Caco-2 (cell line): ENCODE measurements at regions not wholly inside any gene's neighbourhood (a gene's known extent, or its start where the extent isn't known, plus 50 kb on each side); places are given as distances from the start of the nearest gene placed in this dataset.

ENCODE experiments used
- BruUV-seq: library from RNA; stranded (reverse); fragments of 400-500 nt; replicated peaks from 2 replicates; lab custom pipeline; 2021; lab: Mats Ljungman, UMichigan
- CTCF ChIA-PET: fragments of 300-600 bp; sonication (Branson Sonifier 250); formaldehyde crosslinking; loops from one replicate; lab custom pipeline; 2022; ENCODE audit warnings: antibody characterized with exemption; lab: Charles Lee
- POLR2A ChIA-PET: fragments of 300-600 bp; sonication (Branson Sonifier 250); formaldehyde crosslinking; loops from one replicate; lab custom pipeline; 2022; ENCODE audit warnings: antibody characterized with exemption; lab: Charles Lee
- DNase-seq, 2 experiments: peaks; one replicate each; pipeline versions ENCODE4 v3.0.0 to v3.0.0-alpha.2; 2020 to 2022
- H3K27me3 ChIP-seq: replicated peaks from 2 replicates; pipeline ENCODE4 v1.6.0; 2011; ENCODE audit warnings: low read length; ENCODE audit not compliant: control insufficient read depth, insufficient read depth
- H3K36me3 ChIP-seq: 2 replicates; pipeline ENCODE4 v1.5.1; 2011; ENCODE audit warnings: low read length; ENCODE audit not compliant: control insufficient read depth, insufficient read depth
- H3K4me1 ChIP-seq: fragments of 250-450 bp; sonication (Bioruptor Pico); 2 replicates; pipeline ENCODE4 v1.5.1; 2020; ENCODE audit warnings: mild to moderate bottlenecking
- H3K4me3 ChIP-seq: 2 replicates; pipeline ENCODE4 v1.5.1; 2011; ENCODE audit warnings: low read depth, mild to moderate bottlenecking, control low read depth, low read length
- H3K9me3 ChIP-seq: fragments of 250-450 bp; sonication (Bioruptor Pico); 2 replicates; pipeline ENCODE4 v1.5.1; 2020; ENCODE audit warnings: mild to moderate bottlenecking, moderate library complexity
- H3K27ac Mint-ChIP-seq: one replicate; pipeline ENCODE4 v1.8.0; 2022; ENCODE audit warnings: mixed read lengths; ENCODE audit not compliant: unreplicated experiment
- H3K27me3 Mint-ChIP-seq: one replicate; pipeline ENCODE4 v1.8.0; 2022; ENCODE audit warnings: mixed read lengths; ENCODE audit not compliant: insufficient read depth, unreplicated experiment
- H3K36me3 Mint-ChIP-seq: one replicate; pipeline ENCODE4 v1.8.0; 2022; ENCODE audit warnings: mild to moderate bottlenecking, mixed read lengths; ENCODE audit not compliant: insufficient read depth, unreplicated experiment
- H3K4me1 Mint-ChIP-seq: one replicate; pipeline ENCODE4 v1.8.0; 2022; ENCODE audit warnings: low read depth, mixed read lengths; ENCODE audit not compliant: unreplicated experiment
- H3K4me3 Mint-ChIP-seq: one replicate; pipeline ENCODE4 v1.8.0; 2022; ENCODE audit warnings: mild to moderate bottlenecking, moderate library complexity, mixed read lengths; ENCODE audit not compliant: unreplicated experiment
- H3K9me3 Mint-ChIP-seq: one replicate; pipeline ENCODE4 v1.8.0; 2022; ENCODE audit warnings: mixed read lengths; ENCODE audit not compliant: unreplicated experiment
- CTCF ChIP-seq, 2 experiments: fragments of 200-600 bp in 1 of 2; IDR thresholded peaks; 1 replicate in 1 of 2; 2 replicates in 1 of 2; pipeline versions ENCODE4 v1.5.1 to v1.8.0; 2011 to 2022; ENCODE audit warnings: antibody characterized with exemption in 1 of 2, control low read depth in 1 of 2, inconsistent platforms in 1 of 2, low read depth in 1 of 2, low read length in 1 of 2, mild to moderate bottlenecking in 1 of 2, moderate library complexity in 1 of 2; ENCODE audit not compliant: insufficient read depth in 1 of 2, severe bottlenecking in 1 of 2, unreplicated experiment in 1 of 2
- intact Hi-C: fragments of 100-400 bp; cut with micrococcal nuclease; formaldehyde crosslinking; loops from one replicate; pipeline ENCODE4 v1.10.0; 2022; ENCODE audit not compliant: unreplicated experiment

DNA sequence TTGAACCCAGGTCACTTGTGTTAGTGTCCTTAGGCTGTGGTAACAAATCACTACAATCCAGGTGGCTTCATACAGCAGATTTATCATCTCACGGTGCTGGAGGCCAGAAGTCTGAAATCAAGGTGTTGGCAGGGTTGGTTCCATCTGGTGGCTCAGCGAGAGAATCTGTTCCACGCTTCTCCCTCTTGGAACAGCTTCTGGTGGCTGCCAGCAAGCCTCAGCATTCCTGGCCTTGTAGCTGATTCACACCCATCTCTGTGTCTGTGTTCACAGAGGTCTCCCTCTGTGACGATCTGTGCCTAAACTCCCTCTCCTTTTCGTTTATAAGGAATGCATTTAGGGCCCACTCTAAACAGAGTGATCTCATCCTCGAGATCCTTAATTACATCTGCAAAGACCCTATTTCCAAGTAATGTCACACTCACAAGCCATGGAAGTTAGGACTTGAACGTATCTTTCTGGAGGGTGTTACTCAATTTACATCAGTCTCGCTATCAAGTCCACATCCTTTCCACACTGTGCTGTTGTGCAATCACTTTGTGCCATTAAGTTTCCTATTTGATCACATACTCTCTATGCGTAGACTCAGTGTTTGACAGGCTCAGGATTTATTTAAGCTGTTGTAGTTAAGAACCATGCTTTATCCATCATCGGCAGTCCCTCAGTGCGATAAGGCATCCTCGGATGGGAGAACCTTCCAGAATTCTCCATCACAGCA is 164.4 kb downstream of the SOCS6 start:
- intact Hi-C loops, result no loop called here
- CTCF ChIA-PET, result no interaction called here
- H3K9me3 Mint-ChIP-seq, result no peaks in the 10 kb centered on the region
- H3K27ac Mint-ChIP-seq, result no peak overlapping the region
- Histone ChIP-seq H3K9me3 (no peaks in the 10 kb centered on the region), H3K27me3 (no peaks in the 10 kb centered on the region), H3K4me1 (no peaks in the 10 kb centered on the region), H3K36me3 (no peaks in the 10 kb centered on the region), H3K4me3 (no peak overlapping the region)
- POLR2A ChIA-PET, result no interaction called here
- no peaks in the 10 kb centered on the region for H3K4me1 Mint-ChIP-seq
- no peaks in the 10 kb centered on the region for H3K27me3 Mint-ChIP-seq
- no peaks in the 10 kb centered on the region for H3K36me3 Mint-ChIP-seq
- no peak for DNase-seq
- H3K4me3 Mint-ChIP-seq, result no peak overlapping the region
- no peak for TF ChIP-seq CTCF (IDR thresholded peaks at IDR 0.05; ENCODE audit: insufficient read depth in 1 of 2, low read depth in 1 of 2, low read length in 1 of 2, severe bottlenecking in 1 of 2, unreplicated experiment in 1 of 2)
- no TSS peak for BruUV-seq

- no TSS peak for BruUV-seq
- H3K4me1 Mint-ChIP-seq, result no peaks in the 10 kb centered on the region
- no peaks in the 10 kb centered on the region for H3K9me3 Mint-ChIP-seq
- Histone ChIP-seq H3K4me1 (no peaks in the 10 kb centered on the region), H3K9me3 (no peaks in the 10 kb centered on the region), H3K27me3 (no peaks in the 10 kb centered on the region), H3K36me3 (no peaks in the 10 kb centered on the region), H3K4me3 (no peak overlapping the region)
- no peak overlapping the region for H3K4me3 Mint-ChIP-seq
- no peak for TF ChIP-seq CTCF (IDR thresholded peaks at IDR 0.05; ENCODE audit: insufficient read depth in 1 of 2, low read depth in 1 of 2, low read length in 1 of 2, severe bottlenecking in 1 of 2, unreplicated experiment in 1 of 2)
- no peaks in the 10 kb centered on the region for H3K36me3 Mint-ChIP-seq
- ChIA-PET CTCF (no interaction called here), POLR2A (no interaction called here)
- no peak overlapping the region for H3K27ac Mint-ChIP-seq
- H3K27me3 Mint-ChIP-seq, result no peaks in the 10 kb centered on the region
- intact Hi-C loops, result no loop called here
- no peak for DNase-seq
Measured at GRCh38 chr18:70452501-70452900, 163.7 kb downstream of the SOCS6 start.

GRCh38 chr18:70450426-70451253 is 161.8 kb downstream of the SOCS6 start:
- H3K4me1 Mint-ChIP-seq, result no peaks in the 10 kb centered on the region
- peak in 1 of 2 experiments; percentile 22 for TF ChIP-seq CTCF (IDR thresholded peaks at IDR 0.05; ENCODE audit: insufficient read depth in 1 of 2, low read depth in 1 of 2, low read length in 1 of 2, severe bottlenecking in 1 of 2, unreplicated experiment in 1 of 2)
- Histone ChIP-seq H3K9me3 (no peaks in the 10 kb centered on the region), H3K27me3 (no peaks in the 10 kb centered on the region), H3K36me3 (no peaks in the 10 kb centered on the region), H3K4me3 (no peak overlapping the region), H3K4me1 (no peaks in the 10 kb centered on the region)
- no peak overlapping the region for H3K4me3 Mint-ChIP-seq
- DNase-seq, result no peak
- H3K27ac Mint-ChIP-seq, result no peak overlapping the region
- H3K27me3 Mint-ChIP-seq, result no peaks in the 10 kb centered on the region
- intact Hi-C loops, result loop anchor here (1.0 kb wide), 2 partner anchors 255 to 278 kb away; no protein-coding TSS in a partner anchor
- H3K9me3 Mint-ChIP-seq, result no peaks in the 10 kb centered on the region
- CTCF ChIA-PET, result no interaction called here
- no TSS peak for BruUV-seq
- POLR2A ChIA-PET, result no interaction called here
- no peaks in the 10 kb centered on the region for H3K36me3 Mint-ChIP-seq
